ENCODE measurements at regions not wholly inside any gene's neighbourhood (a gene's known extent, or its start where the extent isn't known, plus 50 kb on each side); places are given as distances from the start of the nearest gene placed in this dataset.

- H3K4me1 ChIP-seq = no peaks in the 10 kb centered on the region
- H3K27ac ChIP-seq = no peak overlapping the region
- no peak for ATAC-seq
- H3K27me3 ChIP-seq = no peaks in the 10 kb centered on the region
- 86 to 96% methylated on average over 1 to 6 of the region's 7 CpGs for WGBS, 2 donors (ENCODE audit: low coverage in 1 of 2)
- H3K36me3 ChIP-seq = no peaks in the 10 kb centered on the region
- TF ChIP-seq, protein P1, sequence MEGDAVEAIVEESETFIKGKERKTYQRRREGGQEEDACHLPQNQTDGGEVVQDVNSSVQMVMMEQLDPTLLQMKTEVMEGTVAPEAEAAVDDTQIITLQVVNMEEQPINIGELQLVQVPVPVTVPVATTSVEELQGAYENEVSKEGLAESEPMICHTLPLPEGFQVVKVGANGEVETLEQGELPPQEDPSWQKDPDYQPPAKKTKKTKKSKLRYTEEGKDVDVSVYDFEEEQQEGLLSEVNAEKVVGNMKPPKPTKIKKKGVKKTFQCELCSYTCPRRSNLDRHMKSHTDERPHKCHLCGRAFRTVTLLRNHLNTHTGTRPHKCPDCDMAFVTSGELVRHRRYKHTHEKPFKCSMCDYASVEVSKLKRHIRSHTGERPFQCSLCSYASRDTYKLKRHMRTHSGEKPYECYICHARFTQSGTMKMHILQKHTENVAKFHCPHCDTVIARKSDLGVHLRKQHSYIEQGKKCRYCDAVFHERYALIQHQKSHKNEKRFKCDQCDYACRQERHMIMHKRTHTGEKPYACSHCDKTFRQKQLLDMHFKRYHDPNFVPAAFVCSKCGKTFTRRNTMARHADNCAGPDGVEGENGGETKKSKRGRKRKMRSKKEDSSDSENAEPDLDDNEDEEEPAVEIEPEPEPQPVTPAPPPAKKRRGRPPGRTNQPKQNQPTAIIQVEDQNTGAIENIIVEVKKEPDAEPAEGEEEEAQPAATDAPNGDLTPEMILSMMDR (IDR thresholded peaks at IDR 0.05) = no peak
- no peak for TF ChIP-seq POLR2AphosphoS5 (IDR thresholded peaks at IDR 0.05)
- H3K9me3 ChIP-seq = no peaks in the 10 kb centered on the region
- no peak overlapping the region for H3K4me3 ChIP-seq
Observed at GRCh38 chr1:96474985-96475743, 246.4 kb upstream of the PTBP2 start.

DNA sequence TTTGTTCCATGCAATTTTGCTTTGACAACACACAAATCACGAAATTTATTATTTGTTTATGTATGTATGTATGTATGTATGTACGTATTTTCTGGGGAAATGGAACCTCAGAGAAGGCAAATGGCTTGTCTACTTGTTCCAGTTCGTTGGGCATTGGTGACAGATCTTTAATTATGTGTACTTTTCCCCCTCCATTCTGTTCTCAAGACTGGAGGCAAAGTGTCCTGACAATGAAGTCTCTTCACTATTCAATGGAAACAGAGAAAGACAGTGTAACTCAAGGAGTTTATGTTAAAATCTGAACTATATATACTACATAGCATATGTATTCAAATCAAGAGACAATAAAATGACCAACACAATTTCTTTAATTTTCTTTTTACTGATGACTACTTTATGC, 245.7 kb upstream of the PTBP2 start:
- TF ChIP-seq EP300 (IDR thresholded peaks at IDR 0.05) (no peak), POLR2AphosphoS5 (IDR thresholded peaks at IDR 0.05) (no peak), POLR2A (IDR thresholded peaks at IDR 0.05) (no peak)
- TF ChIP-seq, protein P1 (IDR thresholded peaks at IDR 0.05) = no peak
- no peak overlapping the region for H3K27ac ChIP-seq
- WGBS, 2 donors (ENCODE audit: low coverage in 1 of 2) = 71 to 85% methylated on average over 3 of the region's 3 CpGs
- no peak overlapping the region for H3K4me3 ChIP-seq
- ATAC-seq = no peak
- H3K27me3 ChIP-seq = no peaks in the 10 kb centered on the region
- no peaks in the 10 kb centered on the region for H3K36me3 ChIP-seq
- H3K9me3 ChIP-seq = no peaks in the 10 kb centered on the region
- no peaks in the 10 kb centered on the region for H3K4me1 ChIP-seq

DNA sequence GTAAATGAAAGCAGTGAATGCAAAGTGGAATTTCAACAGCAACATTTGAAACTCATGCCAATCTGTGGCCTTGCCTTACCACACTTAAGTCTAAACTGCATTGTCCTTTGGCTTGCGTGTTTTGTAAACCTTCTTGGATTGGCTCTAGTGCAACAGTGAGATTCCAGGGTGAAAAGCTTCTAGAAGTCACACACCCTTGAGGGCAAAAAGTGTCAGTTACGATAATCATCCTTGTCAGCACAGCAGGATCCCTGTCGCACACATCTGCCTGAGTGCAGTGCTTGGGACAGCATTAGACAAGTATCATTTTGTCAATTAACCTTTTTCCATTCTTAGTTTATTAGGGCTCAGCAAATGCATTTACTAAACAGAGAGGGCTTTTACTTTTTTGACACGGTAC, 243.4 kb upstream of the PTBP2 start:
- WGBS, 2 donors (ENCODE audit: low coverage in 1 of 2) = 95 to 98% methylated on average over 4 of the region's 4 CpGs
- H3K36me3 ChIP-seq = no peaks in the 10 kb centered on the region
- no peaks in the 10 kb centered on the region for H3K9me3 ChIP-seq
- H3K4me1 ChIP-seq = peaks cover 0 to 8% (median 0%) of the 10 kb centered on the region in 3 donors
- H3K27ac ChIP-seq = no peak overlapping the region
- no peaks in the 10 kb centered on the region for H3K27me3 ChIP-seq
- H3K4me3 ChIP-seq = no peak overlapping the region
- TF ChIP-seq POLR2A (IDR thresholded peaks at IDR 0.05) (no peak), EP300 (IDR thresholded peaks at IDR 0.05) (no peak), POLR2AphosphoS5 (IDR thresholded peaks at IDR 0.05) (no peak)
- TF ChIP-seq, protein P1 (IDR thresholded peaks at IDR 0.05) = no peak
- ATAC-seq = no peak

DNA sequence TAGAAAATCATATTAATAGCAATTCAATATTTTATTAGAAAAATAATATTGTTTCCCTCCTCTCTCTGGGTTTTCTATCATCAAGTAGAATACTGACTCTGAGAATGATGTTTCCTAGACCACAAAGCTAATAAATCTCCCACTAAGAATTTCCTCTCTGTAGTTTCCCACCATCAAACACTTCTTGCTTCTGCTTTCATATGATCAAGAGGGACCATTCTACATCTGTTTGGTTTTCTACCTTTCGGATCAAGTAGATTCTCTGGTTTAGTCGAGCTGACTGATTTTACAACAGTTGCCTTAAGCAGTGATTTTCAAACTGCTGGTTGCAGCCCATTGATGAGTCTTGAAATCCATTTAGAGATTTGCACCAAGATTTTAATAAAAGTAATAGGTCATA, 240.2 kb upstream of the PTBP2 start:
- ATAC-seq = no peak

More for the DNA sequence above, 240.2 kb upstream of the PTBP2 start:
- Histone ChIP-seq H3K4me3 (no peak overlapping the region), H3K36me3 (no peaks in the 10 kb centered on the region), H3K27ac (no peak overlapping the region), H3K4me1 (peaks cover 0 to 8% (median 0%) of the 10 kb centered on the region in 3 donors), H3K9me3 (no peaks in the 10 kb centered on the region), H3K27me3 (no peaks in the 10 kb centered on the region)
- TF ChIP-seq POLR2AphosphoS5 (IDR thresholded peaks at IDR 0.05) = no peak
- TF ChIP-seq, protein P1 (IDR thresholded peaks at IDR 0.05) = no peak
- TF ChIP-seq EP300 (IDR thresholded peaks at IDR 0.05) = no peak
- no peak for TF ChIP-seq POLR2A (IDR thresholded peaks at IDR 0.05)
- 72 to 75% methylated on average over 2 of the region's 2 CpGs for WGBS, 2 donors (ENCODE audit: low coverage in 1 of 2)
